ENCODE measurements at regions not wholly inside any gene's neighbourhood (a gene's known extent, or its start where the extent isn't known, plus 50 kb on each side); places are given as distances from the start of the nearest gene placed in this dataset.

GRCh38 chr5:17426104-17426749 lies 71.8 kb upstream of the TAF11L2 start:
- TF ChIP-seq CTCF (IDR thresholded peaks at IDR 0.05) (no peak), POLR2A (IDR thresholded peaks at IDR 0.05) (no peak), POLR2AphosphoS5 (IDR thresholded peaks at IDR 0.05) (no peak), EP300 (IDR thresholded peaks at IDR 0.05) (no peak)
